ENCODE measurements at regions not wholly inside any gene's neighbourhood (a gene's known extent, or its start where the extent isn't known, plus 50 kb on each side); places are given as distances from the start of the nearest gene placed in this dataset.

DNA sequence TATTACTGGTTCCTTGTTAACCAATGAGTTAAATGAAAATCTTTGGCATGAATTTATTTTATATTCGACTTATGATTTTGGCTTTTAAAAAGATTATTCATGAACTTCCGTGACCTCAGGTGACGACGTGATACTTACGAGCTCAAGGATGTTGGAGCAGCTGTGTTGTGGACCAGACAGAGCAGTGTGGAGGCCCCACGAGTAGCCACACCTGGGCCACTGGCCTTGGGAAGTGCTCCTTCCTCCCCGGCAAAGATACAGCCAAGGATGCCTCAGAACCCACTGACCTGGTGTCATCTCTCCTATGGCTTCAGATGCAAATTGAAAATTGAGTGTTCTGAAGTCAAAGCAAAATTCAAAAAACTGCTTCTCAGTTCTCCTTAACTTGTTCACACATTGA lies 147.5 kb upstream of the PPP2R2D start:
- TF ChIP-seq, protein P1, sequence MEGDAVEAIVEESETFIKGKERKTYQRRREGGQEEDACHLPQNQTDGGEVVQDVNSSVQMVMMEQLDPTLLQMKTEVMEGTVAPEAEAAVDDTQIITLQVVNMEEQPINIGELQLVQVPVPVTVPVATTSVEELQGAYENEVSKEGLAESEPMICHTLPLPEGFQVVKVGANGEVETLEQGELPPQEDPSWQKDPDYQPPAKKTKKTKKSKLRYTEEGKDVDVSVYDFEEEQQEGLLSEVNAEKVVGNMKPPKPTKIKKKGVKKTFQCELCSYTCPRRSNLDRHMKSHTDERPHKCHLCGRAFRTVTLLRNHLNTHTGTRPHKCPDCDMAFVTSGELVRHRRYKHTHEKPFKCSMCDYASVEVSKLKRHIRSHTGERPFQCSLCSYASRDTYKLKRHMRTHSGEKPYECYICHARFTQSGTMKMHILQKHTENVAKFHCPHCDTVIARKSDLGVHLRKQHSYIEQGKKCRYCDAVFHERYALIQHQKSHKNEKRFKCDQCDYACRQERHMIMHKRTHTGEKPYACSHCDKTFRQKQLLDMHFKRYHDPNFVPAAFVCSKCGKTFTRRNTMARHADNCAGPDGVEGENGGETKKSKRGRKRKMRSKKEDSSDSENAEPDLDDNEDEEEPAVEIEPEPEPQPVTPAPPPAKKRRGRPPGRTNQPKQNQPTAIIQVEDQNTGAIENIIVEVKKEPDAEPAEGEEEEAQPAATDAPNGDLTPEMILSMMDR (IDR thresholded peaks at IDR 0.05; ENCODE audit: extremely low read depth in 1 of 2, insufficient read depth in 1 of 2, low read depth in 1 of 2, low read length in 2 of 2): no peak
- no peak for TF ChIP-seq POLR2AphosphoS5 (IDR thresholded peaks at IDR 0.05; ENCODE audit: insufficient read depth, low read depth, low read length)
- TF ChIP-seq FOS (IDR thresholded peaks at IDR 0.05; ENCODE audit: borderline replicate concordance, insufficient read depth, low read length): no peak
- no peak for TF ChIP-seq POLR2A (IDR thresholded peaks at IDR 0.05; ENCODE audit: low read depth, low read length)
- TF ChIP-seq, protein P2, sequence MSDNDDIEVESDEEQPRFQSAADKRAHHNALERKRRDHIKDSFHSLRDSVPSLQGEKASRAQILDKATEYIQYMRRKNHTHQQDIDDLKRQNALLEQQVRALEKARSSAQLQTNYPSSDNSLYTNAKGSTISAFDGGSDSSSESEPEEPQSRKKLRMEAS (IDR thresholded peaks at IDR 0.05; ENCODE audit: insufficient read depth, insufficient read length): no peak
- no peak for TF ChIP-seq JUN (IDR thresholded peaks at IDR 0.05; ENCODE audit: borderline replicate concordance, insufficient read depth, insufficient read length, low read depth)
